GM12878 (cell line): ENCODE measurements at regions not wholly inside any gene's neighbourhood (a gene's known extent, or its start where the extent isn't known, plus 50 kb on each side); places are given as distances from the start of the nearest gene placed in this dataset.

Experiments
- ATF7 ChIP-seq: fragments of 450-650 bp; IDR thresholded peaks from 2 replicates; pipeline ENCODE4 v1.6.1; 2016; ENCODE audit warnings: low read depth, mild to moderate bottlenecking
- CREM ChIP-seq: IDR thresholded peaks from 2 replicates; pipeline ENCODE4 v1.6.1; 2014; ENCODE audit warnings: antibody characterized with exemption, low read depth
- GATAD2B ChIP-seq: fragments of 450-650 bp; conservative IDR thresholded peaks from 2 replicates; pipeline ENCODE4 v1.6.1; 2017; ENCODE audit warnings: low read depth, mild to moderate bottlenecking, moderate library complexity
- HDAC2 ChIP-seq: fragments of 200-600 bp; sonication (generic); IDR thresholded peaks from 2 replicates; pipeline ENCODE4 v1.6.1; 2017
- HDAC6 ChIP-seq: fragments of 200-600 bp; sonication (generic); IDR thresholded peaks from one replicate; pipeline ENCODE4 v1.8.0; 2017; ENCODE audit warnings: antibody characterized with exemption; ENCODE audit not compliant: unreplicated experiment
- IRF4 ChIP-seq: IDR thresholded peaks from 2 replicates; pipeline ENCODE4 v1.6.1; 2011; ENCODE audit warnings: low read depth, low read length
- JUNB ChIP-seq: IDR thresholded peaks from 2 replicates; pipeline ENCODE4 v1.6.1; 2016; ENCODE audit warnings: antibody characterized with exemption, mild to moderate bottlenecking
- MEF2B ChIP-seq: fragments of 450-650 bp; IDR thresholded peaks from 2 replicates; pipeline ENCODE4 v1.6.1; 2018; ENCODE audit warnings: mild to moderate bottlenecking, moderate library complexity; ENCODE audit not compliant: partially characterized antibody, poor library complexity, severe bottlenecking
- NRF1 ChIP-seq: conservative IDR thresholded peaks from 2 replicates; pipeline ENCODE4 v1.6.1; 2011; ENCODE audit warnings: mild to moderate bottlenecking, low read depth, low read length, improper control_type of control experiment
- PAX8 ChIP-seq: fragments of 450-650 bp; IDR thresholded peaks from 2 replicates; pipeline ENCODE4 v1.6.1; 2017; ENCODE audit warnings: mild to moderate bottlenecking, moderate library complexity
- SMARCA5 ChIP-seq: fragments of 450-650 bp; IDR thresholded peaks from 2 replicates; pipeline ENCODE4 v1.6.1; 2017; ENCODE audit warnings: mild to moderate bottlenecking
- TCF7 ChIP-seq: IDR thresholded peaks from 2 replicates; pipeline ENCODE4 v1.6.1; 2014; ENCODE audit warnings: antibody characterized with exemption, borderline replicate concordance
- TF ChIP-seq, protein P1 (sequence below): IDR thresholded peaks from 2 replicates; pipeline ENCODE4 v1.6.1; 2011; ENCODE audit warnings: low read depth, low read length, improper control_type of control experiment, borderline replicate concordance
- TF ChIP-seq, protein P2 (sequence below): IDR thresholded peaks from 2 replicates; pipeline ENCODE4 v1.6.1; 2011; ENCODE audit warnings: borderline replicate concordance, low read depth, mild to moderate bottlenecking, moderate library complexity, low read length; ENCODE audit not compliant: insufficient read depth, poor library complexity, severe bottlenecking
- TF ChIP-seq, protein P3 (sequence below): fragments of 450-650 bp; IDR thresholded peaks from 2 replicates; pipeline ENCODE4 v1.6.1; 2016; ENCODE audit warnings: mild to moderate bottlenecking
- TF ChIP-seq, protein P4 (sequence below): fragments of 150-350 bp; IDR thresholded peaks from 2 replicates; pipeline ENCODE4 v1.6.1; 2014; ENCODE audit warnings: mild to moderate bottlenecking, low read depth, low read length
- TF ChIP-seq, protein P5 (sequence below): fragments of 450-650 bp; IDR thresholded peaks from 2 replicates; pipeline ENCODE4 v1.6.1; 2017; ENCODE audit warnings: mild to moderate bottlenecking, moderate library complexity
- TF ChIP-seq, protein P6 (sequence below), 3 experiments: IDR thresholded peaks in 2 of 3; conservative IDR thresholded peaks in 1 of 3; 2 replicates each; pipeline ENCODE4 v1.5.1; 2011; ENCODE audit warnings: low read depth in 3 of 3, low read length in 3 of 3, mild to moderate bottlenecking in 3 of 3, control low read depth in 2 of 3, moderate library complexity in 2 of 3, inconsistent platforms in 1 of 3, mixed read lengths in 1 of 3; ENCODE audit not compliant: control insufficient read depth in 2 of 3, insufficient read depth in 1 of 3; ENCODE audit errors: extremely low read depth in 1 of 3

DNA sequence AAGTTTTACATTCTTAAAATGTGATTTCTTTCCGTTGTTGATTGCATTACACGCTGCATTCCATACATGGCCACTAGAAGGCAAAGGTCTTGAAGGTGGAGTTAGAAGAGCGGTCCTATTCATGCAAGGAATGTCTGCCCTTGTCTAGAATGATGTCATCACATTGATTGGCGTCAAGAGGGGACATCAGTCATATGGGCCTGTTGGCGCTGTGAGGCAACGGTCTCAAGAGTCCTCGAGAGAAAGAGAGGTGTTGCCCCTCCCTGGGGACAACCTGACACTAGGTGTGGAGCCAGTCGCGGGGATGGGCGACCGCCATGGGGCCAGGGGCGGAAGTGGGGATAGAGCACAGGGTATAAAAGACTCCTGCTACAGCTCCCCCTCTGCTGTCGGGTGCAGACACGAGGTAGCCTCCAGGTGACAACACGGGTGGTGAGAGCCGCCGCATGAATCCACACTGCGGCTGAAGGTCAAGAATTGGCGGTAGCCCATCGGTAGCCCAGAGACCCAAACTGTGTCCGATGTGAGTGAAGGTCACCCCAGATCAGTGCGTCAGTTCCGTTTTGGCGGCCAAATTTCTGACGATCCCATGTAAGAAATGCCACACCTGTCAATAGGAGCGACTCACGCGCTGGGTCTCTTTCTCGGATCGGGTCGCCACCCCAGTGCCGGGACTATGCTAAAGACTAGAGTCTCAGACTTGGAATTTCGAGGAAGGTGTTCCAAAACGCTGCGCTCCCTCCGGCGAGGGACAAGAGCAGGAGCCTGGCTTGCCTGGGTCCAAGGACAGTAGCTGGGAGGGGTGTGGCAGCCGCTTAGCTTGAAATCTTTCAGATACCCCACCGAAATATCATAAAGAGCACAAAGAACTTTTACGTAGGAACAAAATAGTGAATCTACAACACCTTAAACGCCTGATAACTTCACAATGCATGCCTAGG lies 93.2 kb upstream of the ZNF184 start (continued):
- TF ChIP-seq IRF4 (no peak), HDAC6 (no peak), NRF1 (no peak), MEF2B (no peak), GATAD2B (no peak), PAX8 (no peak), TCF7 (no peak), HDAC2 (no peak), SMARCA5 (no peak), ATF7 (peak; percentile 48), JUNB (no peak), CREM (0 out of 2 replicates have a peak, but pooled peaks have one; percentile 12)
- TF ChIP-seq, protein P1, sequence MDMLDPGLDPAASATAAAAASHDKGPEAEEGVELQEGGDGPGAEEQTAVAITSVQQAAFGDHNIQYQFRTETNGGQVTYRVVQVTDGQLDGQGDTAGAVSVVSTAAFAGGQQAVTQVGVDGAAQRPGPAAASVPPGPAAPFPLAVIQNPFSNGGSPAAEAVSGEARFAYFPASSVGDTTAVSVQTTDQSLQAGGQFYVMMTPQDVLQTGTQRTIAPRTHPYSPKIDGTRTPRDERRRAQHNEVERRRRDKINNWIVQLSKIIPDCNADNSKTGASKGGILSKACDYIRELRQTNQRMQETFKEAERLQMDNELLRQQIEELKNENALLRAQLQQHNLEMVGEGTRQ, result no peak
- TF ChIP-seq, protein P2, sequence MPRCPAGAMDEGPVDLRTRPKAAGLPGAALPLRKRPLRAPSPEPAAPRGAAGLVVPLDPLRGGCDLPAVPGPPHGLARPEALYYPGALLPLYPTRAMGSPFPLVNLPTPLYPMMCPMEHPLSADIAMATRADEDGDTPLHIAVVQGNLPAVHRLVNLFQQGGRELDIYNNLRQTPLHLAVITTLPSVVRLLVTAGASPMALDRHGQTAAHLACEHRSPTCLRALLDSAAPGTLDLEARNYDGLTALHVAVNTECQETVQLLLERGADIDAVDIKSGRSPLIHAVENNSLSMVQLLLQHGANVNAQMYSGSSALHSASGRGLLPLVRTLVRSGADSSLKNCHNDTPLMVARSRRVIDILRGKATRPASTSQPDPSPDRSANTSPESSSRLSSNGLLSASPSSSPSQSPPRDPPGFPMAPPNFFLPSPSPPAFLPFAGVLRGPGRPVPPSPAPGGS, result no peak
- TF ChIP-seq, protein P3, sequence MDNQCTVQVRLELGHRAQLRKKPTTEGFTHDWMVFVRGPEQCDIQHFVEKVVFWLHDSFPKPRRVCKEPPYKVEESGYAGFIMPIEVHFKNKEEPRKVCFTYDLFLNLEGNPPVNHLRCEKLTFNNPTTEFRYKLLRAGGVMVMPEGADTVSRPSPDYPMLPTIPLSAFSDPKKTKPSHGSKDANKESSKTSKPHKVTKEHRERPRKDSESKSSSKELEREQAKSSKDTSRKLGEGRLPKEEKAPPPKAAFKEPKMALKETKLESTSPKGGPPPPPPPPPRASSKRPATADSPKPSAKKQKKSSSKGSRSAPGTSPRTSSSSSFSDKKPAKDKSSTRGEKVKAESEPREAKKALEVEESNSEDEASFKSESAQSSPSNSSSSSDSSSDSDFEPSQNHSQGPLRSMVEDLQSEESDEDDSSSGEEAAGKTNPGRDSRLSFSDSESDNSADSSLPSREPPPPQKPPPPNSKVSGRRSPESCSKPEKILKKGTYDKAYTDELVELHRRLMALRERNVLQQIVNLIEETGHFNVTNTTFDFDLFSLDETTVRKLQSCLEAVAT, result no peak
- TF ChIP-seq, protein P4, sequence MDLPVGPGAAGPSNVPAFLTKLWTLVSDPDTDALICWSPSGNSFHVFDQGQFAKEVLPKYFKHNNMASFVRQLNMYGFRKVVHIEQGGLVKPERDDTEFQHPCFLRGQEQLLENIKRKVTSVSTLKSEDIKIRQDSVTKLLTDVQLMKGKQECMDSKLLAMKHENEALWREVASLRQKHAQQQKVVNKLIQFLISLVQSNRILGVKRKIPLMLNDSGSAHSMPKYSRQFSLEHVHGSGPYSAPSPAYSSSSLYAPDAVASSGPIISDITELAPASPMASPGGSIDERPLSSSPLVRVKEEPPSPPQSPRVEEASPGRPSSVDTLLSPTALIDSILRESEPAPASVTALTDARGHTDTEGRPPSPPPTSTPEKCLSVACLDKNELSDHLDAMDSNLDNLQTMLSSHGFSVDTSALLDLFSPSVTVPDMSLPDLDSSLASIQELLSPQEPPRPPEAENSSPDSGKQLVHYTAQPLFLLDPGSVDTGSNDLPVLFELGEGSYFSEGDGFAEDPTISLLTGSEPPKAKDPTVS, result no peak
- TF ChIP-seq, protein P5, sequence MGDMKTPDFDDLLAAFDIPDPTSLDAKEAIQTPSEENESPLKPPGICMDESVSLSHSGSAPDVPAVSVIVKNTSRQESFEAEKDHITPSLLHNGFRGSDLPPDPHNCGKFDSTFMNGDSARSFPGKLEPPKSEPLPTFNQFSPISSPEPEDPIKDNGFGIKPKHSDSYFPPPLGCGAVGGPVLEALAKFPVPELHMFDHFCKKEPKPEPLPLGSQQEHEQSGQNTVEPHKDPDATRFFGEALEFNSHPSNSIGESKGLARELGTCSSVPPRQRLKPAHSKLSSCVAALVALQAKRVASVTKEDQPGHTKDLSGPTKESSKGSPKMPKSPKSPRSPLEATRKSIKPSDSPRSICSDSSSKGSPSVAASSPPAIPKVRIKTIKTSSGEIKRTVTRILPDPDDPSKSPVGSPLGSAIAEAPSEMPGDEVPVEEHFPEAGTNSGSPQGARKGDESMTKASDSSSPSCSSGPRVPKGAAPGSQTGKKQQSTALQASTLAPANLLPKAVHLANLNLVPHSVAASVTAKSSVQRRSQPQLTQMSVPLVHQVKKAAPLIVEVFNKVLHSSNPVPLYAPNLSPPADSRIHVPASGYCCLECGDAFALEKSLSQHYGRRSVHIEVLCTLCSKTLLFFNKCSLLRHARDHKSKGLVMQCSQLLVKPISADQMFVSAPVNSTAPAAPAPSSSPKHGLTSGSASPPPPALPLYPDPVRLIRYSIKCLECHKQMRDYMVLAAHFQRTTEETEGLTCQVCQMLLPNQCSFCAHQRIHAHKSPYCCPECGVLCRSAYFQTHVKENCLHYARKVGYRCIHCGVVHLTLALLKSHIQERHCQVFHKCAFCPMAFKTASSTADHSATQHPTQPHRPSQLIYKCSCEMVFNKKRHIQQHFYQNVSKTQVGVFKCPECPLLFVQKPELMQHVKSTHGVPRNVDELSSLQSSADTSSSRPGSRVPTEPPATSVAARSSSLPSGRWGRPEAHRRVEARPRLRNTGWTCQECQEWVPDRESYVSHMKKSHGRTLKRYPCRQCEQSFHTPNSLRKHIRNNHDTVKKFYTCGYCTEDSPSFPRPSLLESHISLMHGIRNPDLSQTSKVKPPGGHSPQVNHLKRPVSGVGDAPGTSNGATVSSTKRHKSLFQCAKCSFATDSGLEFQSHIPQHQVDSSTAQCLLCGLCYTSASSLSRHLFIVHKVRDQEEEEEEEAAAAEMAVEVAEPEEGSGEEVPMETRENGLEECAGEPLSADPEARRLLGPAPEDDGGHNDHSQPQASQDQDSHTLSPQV, result no peak
- TF ChIP-seq, protein P6, sequence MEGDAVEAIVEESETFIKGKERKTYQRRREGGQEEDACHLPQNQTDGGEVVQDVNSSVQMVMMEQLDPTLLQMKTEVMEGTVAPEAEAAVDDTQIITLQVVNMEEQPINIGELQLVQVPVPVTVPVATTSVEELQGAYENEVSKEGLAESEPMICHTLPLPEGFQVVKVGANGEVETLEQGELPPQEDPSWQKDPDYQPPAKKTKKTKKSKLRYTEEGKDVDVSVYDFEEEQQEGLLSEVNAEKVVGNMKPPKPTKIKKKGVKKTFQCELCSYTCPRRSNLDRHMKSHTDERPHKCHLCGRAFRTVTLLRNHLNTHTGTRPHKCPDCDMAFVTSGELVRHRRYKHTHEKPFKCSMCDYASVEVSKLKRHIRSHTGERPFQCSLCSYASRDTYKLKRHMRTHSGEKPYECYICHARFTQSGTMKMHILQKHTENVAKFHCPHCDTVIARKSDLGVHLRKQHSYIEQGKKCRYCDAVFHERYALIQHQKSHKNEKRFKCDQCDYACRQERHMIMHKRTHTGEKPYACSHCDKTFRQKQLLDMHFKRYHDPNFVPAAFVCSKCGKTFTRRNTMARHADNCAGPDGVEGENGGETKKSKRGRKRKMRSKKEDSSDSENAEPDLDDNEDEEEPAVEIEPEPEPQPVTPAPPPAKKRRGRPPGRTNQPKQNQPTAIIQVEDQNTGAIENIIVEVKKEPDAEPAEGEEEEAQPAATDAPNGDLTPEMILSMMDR (IDR thresholded peaks at IDR 0.05 in 2 of 3, conservative IDR thresholded peaks at IDR 0.05 in 1 of 3; ENCODE audit: control insufficient read depth in 2 of 3, extremely low read depth in 1 of 3, insufficient read depth in 1 of 3, low read depth in 3 of 3, low read length in 3 of 3), result peak in 2 of 3 experiments; percentile 16 to 34; a peak in 2 of 6 replicates
